Astrocyte (in vitro differentiated cells and primary cell): ENCODE measurements at regions not wholly inside any gene's neighbourhood (a gene's known extent, or its start where the extent isn't known, plus 50 kb on each side); places are given as distances from the start of the nearest gene placed in this dataset.

Experiments used
- EZH2 ChIP-seq: IDR thresholded peaks from 2 replicates; pipeline ENCODE4 v1.6.1; 2012; ENCODE audit warnings: mild to moderate bottlenecking, low read length, inconsistent platforms; ENCODE audit not compliant: insufficient read depth
- TF ChIP-seq, protein P1 (sequence below): IDR thresholded peaks from 2 replicates; pipeline ENCODE4 v1.5.1; 2011; ENCODE audit warnings: low read depth, mild to moderate bottlenecking, inconsistent platforms, low read length, moderate library complexity; ENCODE audit not compliant: insufficient read depth

DNA sequence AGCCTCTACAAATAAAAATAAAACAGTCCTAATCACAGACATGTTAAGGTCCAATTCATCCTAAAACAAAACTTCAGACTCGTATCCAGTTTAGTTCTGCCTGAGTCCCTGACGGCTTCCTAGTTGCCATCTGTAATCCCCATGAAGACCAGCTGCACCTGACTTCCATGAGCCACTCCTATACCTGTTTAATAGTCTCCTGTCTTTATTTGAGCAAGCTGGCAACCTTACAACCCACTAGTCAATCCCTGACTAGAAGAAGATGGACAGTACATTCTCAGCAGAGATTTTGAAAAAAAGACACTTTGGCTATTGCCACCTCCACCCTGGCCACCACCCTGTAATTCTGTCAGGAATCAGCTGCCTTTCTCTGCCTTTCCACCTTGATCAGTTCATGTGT, 197.7 kb downstream of the HIBADH start:
- no peak for TF ChIP-seq EZH2
- TF ChIP-seq, protein P1, sequence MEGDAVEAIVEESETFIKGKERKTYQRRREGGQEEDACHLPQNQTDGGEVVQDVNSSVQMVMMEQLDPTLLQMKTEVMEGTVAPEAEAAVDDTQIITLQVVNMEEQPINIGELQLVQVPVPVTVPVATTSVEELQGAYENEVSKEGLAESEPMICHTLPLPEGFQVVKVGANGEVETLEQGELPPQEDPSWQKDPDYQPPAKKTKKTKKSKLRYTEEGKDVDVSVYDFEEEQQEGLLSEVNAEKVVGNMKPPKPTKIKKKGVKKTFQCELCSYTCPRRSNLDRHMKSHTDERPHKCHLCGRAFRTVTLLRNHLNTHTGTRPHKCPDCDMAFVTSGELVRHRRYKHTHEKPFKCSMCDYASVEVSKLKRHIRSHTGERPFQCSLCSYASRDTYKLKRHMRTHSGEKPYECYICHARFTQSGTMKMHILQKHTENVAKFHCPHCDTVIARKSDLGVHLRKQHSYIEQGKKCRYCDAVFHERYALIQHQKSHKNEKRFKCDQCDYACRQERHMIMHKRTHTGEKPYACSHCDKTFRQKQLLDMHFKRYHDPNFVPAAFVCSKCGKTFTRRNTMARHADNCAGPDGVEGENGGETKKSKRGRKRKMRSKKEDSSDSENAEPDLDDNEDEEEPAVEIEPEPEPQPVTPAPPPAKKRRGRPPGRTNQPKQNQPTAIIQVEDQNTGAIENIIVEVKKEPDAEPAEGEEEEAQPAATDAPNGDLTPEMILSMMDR: no peak
